HEK293 (cell line): ENCODE measurements at regions not wholly inside any gene's neighbourhood (a gene's known extent, or its start where the extent isn't known, plus 50 kb on each side); places are given as distances from the start of the nearest gene placed in this dataset.

Source experiments
- CTCF ChIA-PET: fragments of 350-600 bp; formaldehyde crosslinking; extraction: SDS; loops from one replicate; lab custom pipeline; 2021; ENCODE audit warnings: antibody characterized with exemption; lab: Yijun Ruan, JAX
- POLR2A ChIA-PET: fragments of 300-600 bp; formaldehyde crosslinking; extraction: SDS; loops from one replicate; lab custom pipeline; 2020; ENCODE audit warnings: antibody characterized with exemption, inconsistent platforms; lab: Yijun Ruan, JAX
- H3K27ac ChIP-seq: fragments of 200-500 bp; sonication (Bioruptor generic); 2 replicates; pipeline ENCODE4 v1.5.1; 2014; ENCODE audit warnings: low read depth, low read length, control low read depth, inconsistent platforms; ENCODE audit errors: extremely low read depth
- H3K36me3 ChIP-seq, 2 experiments: fragments of 200-500 bp in 1 of 2; sonication (Bioruptor generic) in 1 of 2; 1 replicate in 1 of 2; 2 replicates in 1 of 2; pipeline ENCODE4 v1.5.1; 2014 to 2017; ENCODE audit warnings: inconsistent platforms in 2 of 2, low read length in 2 of 2; ENCODE audit not compliant: control insufficient read depth in 2 of 2, insufficient read depth in 1 of 2
- H3K4me1 ChIP-seq: fragments of 200-500 bp; sonication (Bioruptor generic); 2 replicates; pipeline ENCODE4 v1.5.1; 2014; ENCODE audit warnings: mild to moderate bottlenecking, low read length, inconsistent platforms; ENCODE audit not compliant: control insufficient read depth, insufficient read depth
- H3K4me3 ChIP-seq: 2 replicates; pipeline ENCODE4 v1.5.1; 2011; ENCODE audit warnings: low read depth, mild to moderate bottlenecking, control low read depth, low read length, moderate library complexity
- H3K9me3 ChIP-seq: fragments of 200-500 bp; sonication (Bioruptor generic); 2 replicates; pipeline ENCODE4 v1.5.1; 2014; ENCODE audit warnings: low read depth, low read length, inconsistent platforms; ENCODE audit not compliant: control insufficient read depth, insufficient read depth
- MZF1 ChIP-seq: fragments of 450-650 bp; formaldehyde crosslinking; IDR thresholded peaks from 2 replicates; pipeline ENCODE4 v1.5.1; 2017; ENCODE audit warnings: missing biosample characterization, missing genetic modification characterization, borderline replicate concordance
- PRDM10 ChIP-seq: fragments of 450-650 bp; formaldehyde crosslinking; IDR thresholded peaks from 2 replicates; pipeline ENCODE4 v1.5.1; 2016; ENCODE audit warnings: missing biosample characterization, missing genetic modification characterization
- ZFP37 ChIP-seq: fragments of 450-650 bp; formaldehyde crosslinking; IDR thresholded peaks from 2 replicates; pipeline ENCODE4 v1.5.1; 2016; ENCODE audit warnings: missing biosample characterization, missing genetic modification characterization
- ZNF112 ChIP-seq: fragments of 450-650 bp; formaldehyde crosslinking; IDR thresholded peaks from 2 replicates; pipeline ENCODE4 v1.5.0; 2017; ENCODE audit warnings: missing biosample characterization, missing genetic modification characterization
- ZNF114 ChIP-seq: fragments of 450-650 bp; formaldehyde crosslinking; IDR thresholded peaks from 2 replicates; pipeline ENCODE4 v1.5.0; 2017; ENCODE audit warnings: missing biosample characterization, missing genetic modification characterization
- ZNF184 ChIP-seq: fragments of 450-650 bp; IDR thresholded peaks from 2 replicates; pipeline ENCODE4 v1.5.1; 2018; ENCODE audit warnings: missing biosample characterization, mild to moderate bottlenecking, missing genetic modification characterization
- ZNF404 ChIP-seq: fragments of 450-650 bp; formaldehyde crosslinking; IDR thresholded peaks from 2 replicates; pipeline ENCODE4 v1.5.1; 2017; ENCODE audit warnings: missing biosample characterization, missing genetic modification characterization
- ZNF510 ChIP-seq: fragments of 450-650 bp; formaldehyde crosslinking; IDR thresholded peaks from 2 replicates; pipeline ENCODE4 v1.5.1; 2018; ENCODE audit warnings: mild to moderate bottlenecking, missing genetic modification characterization, missing biosample characterization; ENCODE audit not compliant: insufficient replicate concordance
- ZNF549 ChIP-seq: fragments of 450-650 bp; IDR thresholded peaks from 2 replicates; pipeline ENCODE4 v1.5.1; 2018; ENCODE audit warnings: missing biosample characterization, missing genetic modification characterization, mild to moderate bottlenecking, inconsistent platforms, moderate library complexity
- ZNF623 ChIP-seq: fragments of 450-650 bp; formaldehyde crosslinking; IDR thresholded peaks from 2 replicates; pipeline ENCODE4 v1.5.1; 2016; ENCODE audit warnings: missing biosample characterization, missing genetic modification characterization
- ZNF670 ChIP-seq: fragments of 450-650 bp; formaldehyde crosslinking; IDR thresholded peaks from 2 replicates; pipeline ENCODE4 v1.5.1; 2016; ENCODE audit warnings: missing biosample characterization, missing genetic modification characterization, low read depth
- ZNF776 ChIP-seq: fragments of 450-650 bp; formaldehyde crosslinking; IDR thresholded peaks from 2 replicates; pipeline ENCODE4 v1.5.0; 2017; ENCODE audit warnings: missing biosample characterization, missing genetic modification characterization, borderline replicate concordance
- ZNF843 ChIP-seq: fragments of 450-650 bp; formaldehyde crosslinking; IDR thresholded peaks from 2 replicates; pipeline ENCODE4 v1.5.1; 2016; ENCODE audit warnings: missing biosample characterization, missing genetic modification characterization
- TF ChIP-seq, protein P1 (sequence below): fragments of 450-650 bp; formaldehyde crosslinking; IDR thresholded peaks from 2 replicates; pipeline ENCODE4 v1.5.1; 2016; ENCODE audit warnings: missing biosample characterization, missing genetic modification characterization

DNA sequence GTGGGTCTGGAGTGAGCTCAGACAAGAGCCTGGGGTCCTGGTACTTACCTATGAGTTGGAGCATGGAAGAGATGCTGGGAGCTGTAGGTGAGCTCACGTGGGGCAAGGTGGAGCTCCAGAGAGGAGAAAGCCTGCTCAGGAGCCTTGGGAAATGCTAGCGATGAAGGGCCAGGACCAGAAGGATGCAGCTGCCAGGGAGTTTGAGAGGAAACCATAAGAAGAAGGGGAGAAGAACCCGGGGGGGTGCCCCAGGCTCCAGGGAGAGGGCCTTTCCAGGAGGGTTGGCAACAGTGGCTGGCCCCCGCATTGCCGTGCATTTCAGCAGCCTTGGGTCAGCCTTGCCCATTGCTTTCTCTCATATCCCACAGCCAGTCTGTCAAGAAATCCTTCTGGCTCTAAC, 268.7 kb downstream of the GLI2 start:
- POLR2A ChIA-PET, result no interaction called here
- Histone ChIP-seq H3K9me3 (no peaks in the 10 kb centered on the region), H3K36me3 (no peaks in the 10 kb centered on the region), H3K4me1 (peaks cover 6% of the 10 kb centered on the region), H3K4me3 (no peak overlapping the region), H3K27ac (no peak overlapping the region)
- CTCF ChIA-PET, result no interaction called here
- TF ChIP-seq ZNF843 (no peak), ZNF510 (tag by site-specific recombination) (no peak)
- TF ChIP-seq, protein P1, sequence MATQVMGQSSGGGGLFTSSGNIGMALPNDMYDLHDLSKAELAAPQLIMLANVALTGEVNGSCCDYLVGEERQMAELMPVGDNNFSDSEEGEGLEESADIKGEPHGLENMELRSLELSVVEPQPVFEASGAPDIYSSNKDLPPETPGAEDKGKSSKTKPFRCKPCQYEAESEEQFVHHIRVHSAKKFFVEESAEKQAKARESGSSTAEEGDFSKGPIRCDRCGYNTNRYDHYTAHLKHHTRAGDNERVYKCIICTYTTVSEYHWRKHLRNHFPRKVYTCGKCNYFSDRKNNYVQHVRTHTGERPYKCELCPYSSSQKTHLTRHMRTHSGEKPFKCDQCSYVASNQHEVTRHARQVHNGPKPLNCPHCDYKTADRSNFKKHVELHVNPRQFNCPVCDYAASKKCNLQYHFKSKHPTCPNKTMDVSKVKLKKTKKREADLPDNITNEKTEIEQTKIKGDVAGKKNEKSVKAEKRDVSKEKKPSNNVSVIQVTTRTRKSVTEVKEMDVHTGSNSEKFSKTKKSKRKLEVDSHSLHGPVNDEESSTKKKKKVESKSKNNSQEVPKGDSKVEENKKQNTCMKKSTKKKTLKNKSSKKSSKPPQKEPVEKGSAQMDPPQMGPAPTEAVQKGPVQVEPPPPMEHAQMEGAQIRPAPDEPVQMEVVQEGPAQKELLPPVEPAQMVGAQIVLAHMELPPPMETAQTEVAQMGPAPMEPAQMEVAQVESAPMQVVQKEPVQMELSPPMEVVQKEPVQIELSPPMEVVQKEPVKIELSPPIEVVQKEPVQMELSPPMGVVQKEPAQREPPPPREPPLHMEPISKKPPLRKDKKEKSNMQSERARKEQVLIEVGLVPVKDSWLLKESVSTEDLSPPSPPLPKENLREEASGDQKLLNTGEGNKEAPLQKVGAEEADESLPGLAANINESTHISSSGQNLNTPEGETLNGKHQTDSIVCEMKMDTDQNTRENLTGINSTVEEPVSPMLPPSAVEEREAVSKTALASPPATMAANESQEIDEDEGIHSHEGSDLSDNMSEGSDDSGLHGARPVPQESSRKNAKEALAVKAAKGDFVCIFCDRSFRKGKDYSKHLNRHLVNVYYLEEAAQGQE (tag by site-specific recombination), result no peak
- TF ChIP-seq, all 188 proteins: peak for 0

DNA sequence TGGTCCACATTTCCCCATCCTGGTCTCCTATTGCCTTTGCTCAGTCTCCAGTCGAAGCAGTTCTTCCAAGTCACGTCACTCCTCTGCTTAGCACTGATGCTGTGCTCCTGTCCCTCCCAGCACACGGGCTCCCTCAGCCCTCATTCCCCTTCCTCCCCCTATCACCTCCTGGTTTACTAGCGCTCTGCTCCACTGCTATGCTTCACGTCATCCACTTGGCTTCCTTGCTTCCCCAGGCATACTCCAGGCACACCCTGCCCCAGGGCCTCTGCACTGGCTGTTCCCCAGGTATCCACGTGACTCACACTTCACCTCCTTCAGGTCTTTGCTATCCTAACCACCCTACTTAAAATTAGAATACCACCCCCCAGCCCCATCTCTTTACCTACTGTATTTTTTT, 269.3 kb downstream of the GLI2 start:
- Histone ChIP-seq H3K9me3 (no peaks in the 10 kb centered on the region), H3K4me1 (peaks cover 6% of the 10 kb centered on the region), H3K4me3 (no peak overlapping the region), H3K27ac (no peak overlapping the region), H3K36me3 (no peaks in the 10 kb centered on the region)
- ChIA-PET POLR2A (no interaction called here), CTCF (interaction anchor here (0.6 to 0.7 kb wide), 2 partner anchors 307 to 324 kb away, joined by 3 read pairs; no protein-coding TSS in a partner anchor)
- TF ChIP-seq ZNF549 (tag by site-specific recombination), result no peak
- TF ChIP-seq ZNF404 (tag by site-specific recombination), result no peak
- TF ChIP-seq ZFP37 (tag by site-specific recombination), result peak; percentile 39; the same call in 1 of the 2 replicates
- no peak for TF ChIP-seq MZF1 (tag by site-specific recombination)
- peak; percentile 88 for TF ChIP-seq ZNF623 (tag by site-specific recombination)

GRCh38 chr2:121005453-121005852, 269.8 kb downstream of the GLI2 start:
- Histone ChIP-seq H3K9me3 (no peaks in the 10 kb centered on the region), H3K4me1 (peaks cover 6% of the 10 kb centered on the region), H3K27ac (no peak overlapping the region), H3K4me3 (no peak overlapping the region), H3K36me3 (no peaks in the 10 kb centered on the region)
- ChIA-PET POLR2A (no interaction called here), CTCF (interaction anchor here (0.6 to 1.0 kb wide), 3 partner anchors 308 to 325 kb away, joined by 3 read pairs; no protein-coding TSS in a partner anchor)
- TF ChIP-seq ZNF843, result no peak
- no peak for TF ChIP-seq ZNF112 (tag by site-specific recombination)
- TF ChIP-seq PRDM10 (tag by site-specific recombination), result peak; percentile 59
- TF ChIP-seq ZNF184 (tag by site-specific recombination), result no peak
- TF ChIP-seq ZNF670 (tag by site-specific recombination), result no peak
- no peak for TF ChIP-seq ZNF114
- no peak for TF ChIP-seq ZNF776
